Naive thymus-derived CD4-positive, alpha-beta T cell (primary cell): ENCODE measurements at regions not wholly inside any gene's neighbourhood (a gene's known extent, or its start where the extent isn't known, plus 50 kb on each side); places are given as distances from the start of the nearest gene placed in this dataset.

ENCODE experiments used
- ATAC-seq: fragments of 150-1000 bp; cut with Tn5 transposase; 2 replicates; pipeline ENCODE4 v1.10.0; 2021; ENCODE audit warnings: mild to moderate bottlenecking, moderate library complexity
- CTCF ChIA-PET: fragments of 350-600 bp; sonication (Branson Sonifier 250); formaldehyde crosslinking; loops from one replicate; lab custom pipeline; 2021; ENCODE audit warnings: antibody characterized with exemption; lab: Charles Lee
- POLR2A ChIA-PET: fragments of 350-600 bp; sonication (Branson Sonifier 250); formaldehyde crosslinking; loops from one replicate; lab custom pipeline; 2021; ENCODE audit warnings: antibody characterized with exemption, inconsistent platforms; lab: Charles Lee
- DNase-seq, 9 donors: peaks; one replicate each; pipeline versions ENCODE4 v3.0.0 to v3.0.0-alpha.2; 2020 to 2022; ENCODE audit warnings: mixed read lengths in 1 of 9
- H3K27ac ChIP-seq: one replicate; pipeline ENCODE4 v1.7.0; 2013; ENCODE audit warnings: mild to moderate bottlenecking, low read depth, low read length, moderate library complexity
- H3K27me3 ChIP-seq, 2 donors: one replicate each; pipeline ENCODE4 v1.7.0; 2013; ENCODE audit warnings: low read length in 2 of 2, mild to moderate bottlenecking in 2 of 2, moderate library complexity in 2 of 2; ENCODE audit not compliant: control insufficient read depth in 2 of 2, insufficient read depth in 2 of 2
- H3K36me3 ChIP-seq, 3 experiments: 1 replicate in 2 of 3; 2 replicates in 1 of 3; pipeline ENCODE4 v1.7.0; 2013; ENCODE audit warnings: low read length in 3 of 3, mild to moderate bottlenecking in 3 of 3, moderate library complexity in 1 of 3; ENCODE audit not compliant: insufficient read depth in 3 of 3, control insufficient read depth in 2 of 3
- H3K4me1 ChIP-seq, 2 donors: one replicate each; pipeline ENCODE4 v1.7.0; 2013; ENCODE audit warnings: low read length in 2 of 2, mild to moderate bottlenecking in 2 of 2, moderate library complexity in 1 of 2; ENCODE audit not compliant: control insufficient read depth in 2 of 2, insufficient read depth in 2 of 2
- H3K4me3 ChIP-seq: 2 replicates; pipeline ENCODE4 v1.7.0; 2013; ENCODE audit warnings: mild to moderate bottlenecking, low read length
- H3K9me3 ChIP-seq, 3 experiments: 1 replicate in 2 of 3; 2 replicates in 1 of 3; pipeline ENCODE4 v1.7.0; 2013; ENCODE audit warnings: low read length in 3 of 3; ENCODE audit not compliant: control insufficient read depth in 2 of 3
- H3K27ac Mint-ChIP-seq, 9 donors: one replicate each; pipeline ENCODE4 v1.8.0; 2020 to 2022; ENCODE audit warnings: mixed read lengths in 9 of 9, mild to moderate bottlenecking in 8 of 9, moderate library complexity in 5 of 9, inconsistent platforms in 2 of 9
- H3K27me3 Mint-ChIP-seq, 5 donors: one replicate each; pipeline ENCODE4 v1.8.0; 2021 to 2022; ENCODE audit warnings: mixed read lengths in 5 of 5, mild to moderate bottlenecking in 1 of 5
- H3K36me3 Mint-ChIP-seq, 5 donors: one replicate each; pipeline ENCODE4 v1.8.0; 2020 to 2022; ENCODE audit warnings: mixed read lengths in 5 of 5, mild to moderate bottlenecking in 3 of 5, inconsistent platforms in 1 of 5
- H3K4me1 Mint-ChIP-seq, 7 donors: one replicate each; pipeline ENCODE4 v1.8.0; 2020 to 2022; ENCODE audit warnings: mixed read lengths in 7 of 7, mild to moderate bottlenecking in 3 of 7, inconsistent platforms in 1 of 7
- H3K4me3 Mint-ChIP-seq, 10 donors: one replicate each; pipeline ENCODE4 v1.8.0; 2020 to 2022; ENCODE audit warnings: mild to moderate bottlenecking in 10 of 10, mixed read lengths in 10 of 10, moderate library complexity in 6 of 10, inconsistent platforms in 2 of 10
- H3K9me3 Mint-ChIP-seq, 11 donors: one replicate each; pipeline ENCODE4 v1.8.0; 2020 to 2022; ENCODE audit warnings: mixed read lengths in 11 of 11, mild to moderate bottlenecking in 4 of 11, inconsistent platforms in 1 of 11, moderate library complexity in 1 of 11
- intact Hi-C, 2 donors: fragments of 100-400 bp; cut with micrococcal nuclease; formaldehyde crosslinking; loops; one replicate each; pipeline ENCODE4 v1.15.1; 2023

- no peak for ATAC-seq
These were observed 231.4 kb upstream of the ECI2 start for GRCh38 chr6:4366635-4367395.

GRCh38 chr6:4365686-4366085 lies 230.3 kb upstream of the ECI2 start:
- no peak overlapping the region for H3K4me3 Mint-ChIP-seq
- ChIA-PET CTCF (no interaction called here), POLR2A (interaction anchor here (0.6 kb wide), 1 partner anchor 133 kb away, joined by 3 read pairs; no protein-coding TSS in a partner anchor)
- Histone ChIP-seq H3K27me3 (no peaks in the 10 kb centered on the region), H3K9me3 (no peaks in the 10 kb centered on the region), H3K4me3 (no peak overlapping the region), H3K4me1 (no peaks in the 10 kb centered on the region), H3K36me3 (no peaks in the 10 kb centered on the region), H3K27ac (no peak overlapping the region)
- H3K36me3 Mint-ChIP-seq = no peaks in the 10 kb centered on the region
- H3K27ac Mint-ChIP-seq = no peak overlapping the region
- no peaks in the 10 kb centered on the region for H3K4me1 Mint-ChIP-seq
- no peak for ATAC-seq
- no peak for DNase-seq
- H3K27me3 Mint-ChIP-seq = peaks cover 0 to 44% (median 14%) of the 10 kb centered on the region in 5 donors
- intact Hi-C loops = no loop called here
- peaks cover 0 to 6% (median 0%) of the 10 kb centered on the region in 11 donors for H3K9me3 Mint-ChIP-seq

More at GRCh38 chr6:4366635-4367395, 231.4 kb upstream of the ECI2 start:
- Mint-ChIP-seq H3K36me3 (no peaks in the 10 kb centered on the region), H3K27me3 (peaks cover 0 to 37% (median 13%) of the 10 kb centered on the region in 5 donors), H3K4me1 (no peaks in the 10 kb centered on the region), H3K27ac (no peak overlapping the region), H3K9me3 (peaks cover 0 to 1% (median 0%) of the 10 kb centered on the region in 11 donors), H3K4me3 (no peak overlapping the region)
- Histone ChIP-seq H3K4me1 (no peaks in the 10 kb centered on the region), H3K27ac (no peak overlapping the region), H3K4me3 (no peak overlapping the region), H3K27me3 (no peaks in the 10 kb centered on the region), H3K36me3 (no peaks in the 10 kb centered on the region), H3K9me3 (no peaks in the 10 kb centered on the region)
- intact Hi-C loops = no loop called here
- ChIA-PET POLR2A (no interaction called here), CTCF (no interaction called here)
- DNase-seq = no peak

GRCh38 chr6:4364711-4365110 lies 229.3 kb upstream of the ECI2 start:
- Histone ChIP-seq H3K4me3 (no peak overlapping the region), H3K36me3 (no peaks in the 10 kb centered on the region), H3K27me3 (no peaks in the 10 kb centered on the region), H3K4me1 (no peaks in the 10 kb centered on the region), H3K9me3 (no peaks in the 10 kb centered on the region), H3K27ac (no peak overlapping the region)
- H3K36me3 Mint-ChIP-seq = no peaks in the 10 kb centered on the region
- intact Hi-C loops = no loop called here
- H3K27me3 Mint-ChIP-seq = peaks cover 0 to 48% (median 9%) of the 10 kb centered on the region in 5 donors
- ATAC-seq = no peak
- H3K27ac Mint-ChIP-seq = no peak overlapping the region
- ChIA-PET CTCF (no interaction called here), POLR2A (no interaction called here)
- no peak for DNase-seq
- no peaks in the 10 kb centered on the region for H3K4me1 Mint-ChIP-seq
- H3K9me3 Mint-ChIP-seq = peaks cover 0 to 5% (median 0%) of the 10 kb centered on the region in 11 donors
- no peak overlapping the region for H3K4me3 Mint-ChIP-seq

- CTCF ChIA-PET = no interaction called here
- H3K4me3 Mint-ChIP-seq = no peak overlapping the region
- DNase-seq = no peak
These were observed 228.8 kb upstream of the ECI2 start for GRCh38 chr6:4364172-4364571.

GRCh38 chr6:4363656-4364055 lies 228.3 kb upstream of the ECI2 start:
- H3K27me3 ChIP-seq = no peaks in the 10 kb centered on the region
- ATAC-seq (no peak), DNase-seq (no peak)
- no peaks in the 10 kb centered on the region for H3K4me1 Mint-ChIP-seq
- peaks cover 0 to 44% (median 9%) of the 10 kb centered on the region in 5 donors for H3K27me3 Mint-ChIP-seq
- H3K4me3 ChIP-seq = no peak overlapping the region
- POLR2A ChIA-PET = no interaction called here
- H3K9me3 ChIP-seq = no peaks in the 10 kb centered on the region
- CTCF ChIA-PET = no interaction called here
- H3K4me3 Mint-ChIP-seq = no peak overlapping the region
- H3K27ac Mint-ChIP-seq = no peak overlapping the region
- intact Hi-C loops = no loop called here
- H3K27ac ChIP-seq = no peak overlapping the region
- no peaks in the 10 kb centered on the region for H3K36me3 Mint-ChIP-seq
- H3K9me3 Mint-ChIP-seq = peaks cover 0 to 5% (median 0%) of the 10 kb centered on the region in 11 donors
- H3K4me1 ChIP-seq = no peaks in the 10 kb centered on the region
- H3K36me3 ChIP-seq = no peaks in the 10 kb centered on the region

More at GRCh38 chr6:4364172-4364571, 228.8 kb upstream of the ECI2 start:
- Histone ChIP-seq H3K4me3 (no peak overlapping the region), H3K9me3 (no peaks in the 10 kb centered on the region), H3K36me3 (no peaks in the 10 kb centered on the region), H3K27me3 (no peaks in the 10 kb centered on the region), H3K4me1 (no peaks in the 10 kb centered on the region), H3K27ac (no peak overlapping the region)
- Mint-ChIP-seq H3K27ac (no peak overlapping the region), H3K36me3 (no peaks in the 10 kb centered on the region), H3K27me3 (peaks cover 0 to 48% (median 7%) of the 10 kb centered on the region in 5 donors), H3K9me3 (peaks cover 0 to 5% (median 0%) of the 10 kb centered on the region in 11 donors), H3K4me1 (no peaks in the 10 kb centered on the region)
- intact Hi-C loops = no loop called here
- no peak for ATAC-seq
- POLR2A ChIA-PET = no interaction called here

- DNase-seq = no peak
- intact Hi-C loops = no loop called here
- H3K4me3 ChIP-seq = no peak overlapping the region
- no peaks in the 10 kb centered on the region for H3K9me3 ChIP-seq
- no peaks in the 10 kb centered on the region for H3K4me1 ChIP-seq
- Mint-ChIP-seq H3K9me3 (peaks cover 0 to 5% (median 0%) of the 10 kb centered on the region in 11 donors), H3K27ac (no peak overlapping the region), H3K4me1 (peaks cover 0 to 2% (median 0%) of the 10 kb centered on the region in 7 donors), H3K27me3 (peaks cover 0 to 44% (median 11%) of the 10 kb centered on the region in 5 donors), H3K36me3 (no peaks in the 10 kb centered on the region), H3K4me3 (no peak overlapping the region)
- no peak for ATAC-seq
- POLR2A ChIA-PET = no interaction called here
- CTCF ChIA-PET = no interaction called here
- H3K27ac ChIP-seq = no peak overlapping the region
- H3K27me3 ChIP-seq = no peaks in the 10 kb centered on the region
- no peaks in the 10 kb centered on the region for H3K36me3 ChIP-seq
These were observed 227.0 kb upstream of the ECI2 start for GRCh38 chr6:4362326-4362725.

GRCh38 chr6:4360920-4361319 lies 225.5 kb upstream of the ECI2 start:
- ChIA-PET POLR2A (no interaction called here), CTCF (no interaction called here)
- no peak overlapping the region for H3K4me3 Mint-ChIP-seq
- peaks cover 0 to 2% (median 0%) of the 10 kb centered on the region in 7 donors for H3K4me1 Mint-ChIP-seq
- DNase-seq = no peak
- peaks cover 0 to 6% (median 0%) of the 10 kb centered on the region in 11 donors for H3K9me3 Mint-ChIP-seq
- H3K27ac ChIP-seq = no peak overlapping the region
- no peak for ATAC-seq
- no peak overlapping the region for H3K27ac Mint-ChIP-seq
- H3K36me3 Mint-ChIP-seq = no peaks in the 10 kb centered on the region
- no peaks in the 10 kb centered on the region for H3K4me1 ChIP-seq
- H3K36me3 ChIP-seq = no peaks in the 10 kb centered on the region
- intact Hi-C loops = no loop called here
- no peaks in the 10 kb centered on the region for H3K27me3 ChIP-seq
- H3K4me3 ChIP-seq = no peak overlapping the region
- H3K9me3 ChIP-seq = no peaks in the 10 kb centered on the region
- H3K27me3 Mint-ChIP-seq = peaks cover 0 to 47% (median 11%) of the 10 kb centered on the region in 5 donors
